ENCODE measurements at regions not wholly inside any gene's neighbourhood (a gene's known extent, or its start where the extent isn't known, plus 50 kb on each side); places are given as distances from the start of the nearest gene placed in this dataset.
"Not testable (repeated sequence)": the region's sequence is repeated elsewhere in the genome, so short reads cannot be mapped to it uniquely, and the experiment has no call there.

DNA sequence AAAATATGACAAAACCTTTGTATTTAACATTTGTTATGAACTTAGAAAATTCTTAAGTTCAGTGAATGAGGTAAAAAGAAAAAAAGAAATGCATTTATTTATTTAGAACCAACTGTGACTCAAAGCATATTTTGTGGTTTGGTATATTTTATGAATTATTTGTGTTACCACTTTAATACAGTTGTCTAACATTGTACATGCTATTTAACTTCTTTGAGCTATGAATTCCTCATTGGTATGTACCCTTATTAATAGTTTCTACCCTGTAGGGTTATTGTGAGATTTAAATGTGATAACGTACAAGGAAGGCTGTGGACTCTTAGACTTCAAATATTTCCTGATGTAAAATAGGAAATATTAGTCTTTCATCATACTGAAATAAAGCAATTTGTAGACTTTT lies 162.6 kb downstream of the MMUT start:
- intact Hi-C loops (cut with DNase I; ENCODE audit: low total_unique reads): no loop called here

DNA sequence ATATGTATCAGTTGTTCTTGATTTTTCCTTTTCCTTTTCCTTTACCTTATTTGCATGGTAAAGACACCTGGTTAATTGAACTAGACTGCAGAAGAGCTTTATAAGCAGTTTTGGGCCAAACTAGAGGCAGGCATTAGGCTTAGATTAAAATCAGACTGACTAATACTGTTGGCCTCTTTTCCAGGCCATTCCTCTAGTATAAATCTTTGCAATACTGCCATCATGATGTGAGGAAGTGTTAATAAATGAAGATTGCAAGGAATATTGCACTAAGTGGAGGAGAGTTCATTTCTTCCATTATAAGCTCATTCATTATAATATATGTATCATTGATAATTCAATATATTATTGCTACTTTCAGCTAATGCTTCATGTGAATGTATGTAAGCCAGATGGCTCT lies 163.8 kb downstream of the MMUT start:
- Histone ChIP-seq H3K4me1 (no peaks in the 10 kb centered on the region), H3K9me3 (no peaks in the 10 kb centered on the region), H3K27me3 (no peaks in the 10 kb centered on the region), H3K4me3 (no peak overlapping the region), H3K27ac (no peak overlapping the region), H3K36me3 (no peaks in the 10 kb centered on the region)
- TF ChIP-seq, protein P1, sequence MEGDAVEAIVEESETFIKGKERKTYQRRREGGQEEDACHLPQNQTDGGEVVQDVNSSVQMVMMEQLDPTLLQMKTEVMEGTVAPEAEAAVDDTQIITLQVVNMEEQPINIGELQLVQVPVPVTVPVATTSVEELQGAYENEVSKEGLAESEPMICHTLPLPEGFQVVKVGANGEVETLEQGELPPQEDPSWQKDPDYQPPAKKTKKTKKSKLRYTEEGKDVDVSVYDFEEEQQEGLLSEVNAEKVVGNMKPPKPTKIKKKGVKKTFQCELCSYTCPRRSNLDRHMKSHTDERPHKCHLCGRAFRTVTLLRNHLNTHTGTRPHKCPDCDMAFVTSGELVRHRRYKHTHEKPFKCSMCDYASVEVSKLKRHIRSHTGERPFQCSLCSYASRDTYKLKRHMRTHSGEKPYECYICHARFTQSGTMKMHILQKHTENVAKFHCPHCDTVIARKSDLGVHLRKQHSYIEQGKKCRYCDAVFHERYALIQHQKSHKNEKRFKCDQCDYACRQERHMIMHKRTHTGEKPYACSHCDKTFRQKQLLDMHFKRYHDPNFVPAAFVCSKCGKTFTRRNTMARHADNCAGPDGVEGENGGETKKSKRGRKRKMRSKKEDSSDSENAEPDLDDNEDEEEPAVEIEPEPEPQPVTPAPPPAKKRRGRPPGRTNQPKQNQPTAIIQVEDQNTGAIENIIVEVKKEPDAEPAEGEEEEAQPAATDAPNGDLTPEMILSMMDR (IDR thresholded peaks at IDR 0.05): no peak
- TF ChIP-seq POLR2AphosphoS5 (IDR thresholded peaks at IDR 0.05) (no peak), POLR2A (IDR thresholded peaks at IDR 0.05) (no peak)
- DNase-seq (ENCODE audit: low spot score in 2 of 2): no peak
- intact Hi-C loops (cut with DNase I; ENCODE audit: low total_unique reads): no loop called here

More for the DNA sequence above, 162.6 kb downstream of the MMUT start:
- Histone ChIP-seq H3K27ac (no peak overlapping the region), H3K4me3 (no peak overlapping the region), H3K9me3 (no peaks in the 10 kb centered on the region), H3K27me3 (no peaks in the 10 kb centered on the region), H3K36me3 (no peaks in the 10 kb centered on the region), H3K4me1 (no peaks in the 10 kb centered on the region)
- TF ChIP-seq POLR2A (IDR thresholded peaks at IDR 0.05) (no peak), POLR2AphosphoS5 (IDR thresholded peaks at IDR 0.05) (no peak)
- TF ChIP-seq, protein P1 (IDR thresholded peaks at IDR 0.05): no peak
- no peak for DNase-seq (ENCODE audit: low spot score in 2 of 2)

- Histone ChIP-seq H3K4me3 (no peak overlapping the region), H3K4me1 (no peaks in the 10 kb centered on the region), H3K27ac (no peak overlapping the region), H3K27me3 (no peaks in the 10 kb centered on the region), H3K36me3 (no peaks in the 10 kb centered on the region), H3K9me3 (no peaks in the 10 kb centered on the region)
- TF ChIP-seq, protein P1 (IDR thresholded peaks at IDR 0.05): no peak
- no peak for TF ChIP-seq POLR2AphosphoS5 (IDR thresholded peaks at IDR 0.05)
- no peak for TF ChIP-seq POLR2A (IDR thresholded peaks at IDR 0.05)
- no peak for DNase-seq (ENCODE audit: low spot score in 2 of 2)
- intact Hi-C loops (cut with DNase I; ENCODE audit: low total_unique reads): no loop called here
Observed at GRCh38 chr6:49284180-49284579, 178.9 kb downstream of the MMUT start.

DNA sequence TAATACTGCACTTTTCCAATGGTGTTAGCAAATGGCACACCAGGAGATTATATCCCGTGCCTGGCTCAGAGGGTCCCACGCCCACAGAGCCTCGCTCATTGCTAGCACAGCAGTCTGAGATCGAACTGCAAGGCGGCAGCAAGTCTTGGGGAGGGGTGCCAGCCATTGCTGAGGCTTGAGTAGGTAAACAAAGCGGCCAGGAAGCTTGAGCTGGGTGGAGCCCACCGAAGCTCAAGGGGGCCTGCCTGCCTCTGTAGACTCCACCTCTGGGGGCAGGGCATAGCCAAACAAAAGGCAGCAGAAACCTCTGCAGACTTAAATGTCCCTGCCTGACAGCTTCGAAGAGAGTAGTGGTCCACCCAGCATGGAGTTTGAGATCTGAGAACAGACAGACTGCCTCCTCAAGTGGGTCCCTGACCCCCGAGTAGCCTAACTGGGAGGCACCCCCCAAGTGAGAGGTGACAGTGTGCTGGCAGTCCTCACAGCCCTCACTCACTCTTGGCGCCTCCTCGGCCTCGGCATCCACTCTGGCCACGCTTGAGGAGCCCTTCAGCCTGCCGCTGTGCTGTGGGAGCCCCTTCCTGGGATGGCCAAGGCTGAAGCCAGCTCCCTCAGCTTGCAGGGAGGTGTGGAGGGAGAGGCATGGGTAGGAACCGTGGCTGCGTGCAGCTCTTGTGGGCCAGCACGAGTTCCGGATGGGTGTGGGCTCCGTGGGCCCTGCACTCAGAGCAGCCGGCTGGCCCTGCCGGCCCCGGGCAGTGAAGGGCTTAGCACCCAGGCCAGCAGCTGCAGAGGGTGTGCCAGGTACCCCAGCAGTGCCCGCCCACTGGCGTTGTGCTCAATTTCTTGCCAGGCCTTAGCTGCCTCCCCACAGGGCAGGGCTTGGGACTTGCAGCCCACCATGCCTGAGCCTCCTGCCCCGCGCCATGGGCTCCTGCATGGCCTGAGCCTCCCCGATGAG lies 188.0 kb downstream of the MMUT start:
- H3K27ac ChIP-seq; H3K27me3 ChIP-seq; H3K4me1 ChIP-seq; intact Hi-C loops (cut with DNase I; ENCODE audit: low total_unique reads); H3K4me3 ChIP-seq; H3K9me3 ChIP-seq; H3K36me3 ChIP-seq; DNase-seq (ENCODE audit: low spot score in 2 of 2): not testable (repeated sequence)

- H3K4me3 ChIP-seq: no peak overlapping the region
- TF ChIP-seq POLR2AphosphoS5 (IDR thresholded peaks at IDR 0.05): no peak
- TF ChIP-seq, protein P1 (IDR thresholded peaks at IDR 0.05): no peak
- no peak for TF ChIP-seq POLR2A (IDR thresholded peaks at IDR 0.05)
- H3K9me3 ChIP-seq: peaks cover 0 to 5% of the 10 kb centered on the region in 2 donors
- DNase-seq (ENCODE audit: low spot score in 2 of 2): no peak
- intact Hi-C loops (cut with DNase I; ENCODE audit: low total_unique reads): no loop called here
- no peaks in the 10 kb centered on the region for H3K36me3 ChIP-seq
- H3K4me1 ChIP-seq: no peaks in the 10 kb centered on the region
- no peaks in the 10 kb centered on the region for H3K27me3 ChIP-seq
- H3K27ac ChIP-seq: no peak overlapping the region
Observed at GRCh38 chr6:49269190-49269589, 193.9 kb downstream of the MMUT start.
